Peyer's patch (tissue), 4 donors: ENCODE measurements at regions not wholly inside any gene's neighbourhood (a gene's known extent, or its start where the extent isn't known, plus 50 kb on each side); places are given as distances from the start of the nearest gene placed in this dataset.

Source experiments
- DNase-seq, 3 donors: peaks; one replicate each; pipeline ENCODE4 v3.0.0-alpha.2; 2017 to 2019
- H3K27ac ChIP-seq, 4 donors: fragments of 200-600 bp; sonication (generic); one replicate each; pipeline ENCODE4 v1.5.1; 2016 to 2019
- H3K27me3 ChIP-seq, 2 donors: fragments of 200-600 bp; sonication (generic); one replicate each; pipeline ENCODE4 v1.5.1; 2019
- H3K36me3 ChIP-seq, 3 donors: fragments of 200-600 bp; sonication (generic); one replicate each; pipeline ENCODE4 v1.5.1; 2016 to 2019
- H3K4me1 ChIP-seq, 4 donors: fragments of 200-600 bp; sonication (generic); one replicate each; pipeline ENCODE4 v1.5.1; 2016 to 2019
- H3K4me3 ChIP-seq, 4 donors: fragments of 200-600 bp; sonication (generic); 1 replicate in 3 of 4; 2 replicates in 1 of 4; pipeline ENCODE4 v1.5.1; 2016 to 2019; ENCODE audit warnings: mild to moderate bottlenecking in 1 of 4
- H3K9me3 ChIP-seq, 4 donors: fragments of 200-600 bp; sonication (generic); one replicate each; pipeline ENCODE4 v1.5.1; 2016 to 2019; ENCODE audit warnings: mild to moderate bottlenecking in 1 of 4
- CTCF ChIP-seq, 6 experiments: fragments of 450-650 bp in 4 of 6; fragments of 200-600 bp in 2 of 6; sonication (generic) in 1 of 6; IDR thresholded peaks; one replicate each; pipeline ENCODE4 v1.5.1; 2017 to 2019; ENCODE audit warnings: antibody characterized with exemption in 6 of 6, mild to moderate bottlenecking in 3 of 6, moderate library complexity in 1 of 6
- POLR2A ChIP-seq, 2 donors: fragments of 450-650 bp; IDR thresholded peaks; one replicate each; pipeline ENCODE4 v1.5.1; 2017; ENCODE audit warnings: antibody characterized with exemption in 2 of 2, mild to moderate bottlenecking in 2 of 2, moderate library complexity in 2 of 2

- TF ChIP-seq POLR2A (IDR thresholded peaks at IDR 0.05) (no peak), CTCF (IDR thresholded peaks at IDR 0.05) (no peak)
- no peaks in the 10 kb centered on the region for H3K4me1 ChIP-seq
- no peak overlapping the region for H3K4me3 ChIP-seq
- H3K9me3 ChIP-seq: no peaks in the 10 kb centered on the region
- H3K27me3 ChIP-seq: no peaks in the 10 kb centered on the region
- no peak for DNase-seq
- H3K36me3 ChIP-seq: no peaks in the 10 kb centered on the region
- no peak overlapping the region for H3K27ac ChIP-seq
Measured at GRCh38 chr9:79286992-79287707, 284.6 kb upstream of the TLE4 start.

GRCh38 chr9:79287708-79288290 is 284.0 kb upstream of the TLE4 start:
- H3K4me3 ChIP-seq: no peak overlapping the region
- no peaks in the 10 kb centered on the region for H3K27me3 ChIP-seq
- TF ChIP-seq POLR2A (IDR thresholded peaks at IDR 0.05) (no peak), CTCF (IDR thresholded peaks at IDR 0.05) (no peak)
- H3K27ac ChIP-seq: no peak overlapping the region
- H3K4me1 ChIP-seq: no peaks in the 10 kb centered on the region
- no peak for DNase-seq
- no peaks in the 10 kb centered on the region for H3K9me3 ChIP-seq
- H3K36me3 ChIP-seq: no peaks in the 10 kb centered on the region

GRCh38 chr9:79289856-79290255 is 281.9 kb upstream of the TLE4 start:
- Histone ChIP-seq H3K4me3 (no peak overlapping the region), H3K27ac (no peak overlapping the region), H3K9me3 (no peaks in the 10 kb centered on the region), H3K27me3 (no peaks in the 10 kb centered on the region), H3K4me1 (no peaks in the 10 kb centered on the region), H3K36me3 (no peaks in the 10 kb centered on the region)
- TF ChIP-seq CTCF (IDR thresholded peaks at IDR 0.05) (no peak), POLR2A (IDR thresholded peaks at IDR 0.05) (no peak)
- no peak for DNase-seq

GRCh38 chr9:79292731-79293280 is 279.0 kb upstream of the TLE4 start:
- no peak overlapping the region for H3K27ac ChIP-seq
- H3K4me1 ChIP-seq: no peaks in the 10 kb centered on the region
- no peaks in the 10 kb centered on the region for H3K27me3 ChIP-seq
- H3K36me3 ChIP-seq: no peaks in the 10 kb centered on the region
- no peak for DNase-seq
- no peak for TF ChIP-seq POLR2A (IDR thresholded peaks at IDR 0.05)
- TF ChIP-seq CTCF (IDR thresholded peaks at IDR 0.05): no peak
- no peak overlapping the region for H3K4me3 ChIP-seq
- no peaks in the 10 kb centered on the region for H3K9me3 ChIP-seq

- TF ChIP-seq POLR2A (IDR thresholded peaks at IDR 0.05) (no peak), CTCF (IDR thresholded peaks at IDR 0.05) (no peak)
- no peak for DNase-seq
Measured at GRCh38 chr9:79300068-79300467, 271.7 kb upstream of the TLE4 start.

More at GRCh38 chr9:79300068-79300467, 271.7 kb upstream of the TLE4 start:
- no peaks in the 10 kb centered on the region for H3K4me1 ChIP-seq
- no peak overlapping the region for H3K4me3 ChIP-seq
- H3K36me3 ChIP-seq: no peaks in the 10 kb centered on the region
- no peaks in the 10 kb centered on the region for H3K27me3 ChIP-seq
- H3K27ac ChIP-seq: no peak overlapping the region
- no peaks in the 10 kb centered on the region for H3K9me3 ChIP-seq
